ENCODE measurements at regions not wholly inside any gene's neighbourhood (a gene's known extent, or its start where the extent isn't known, plus 50 kb on each side); places are given as distances from the start of the nearest gene placed in this dataset.

- TF ChIP-seq CTCF (IDR thresholded peaks at IDR 0.05; ENCODE audit: low read depth, low read length) (no peak), EZH2phosphoT487 (IDR thresholded peaks at IDR 0.05; ENCODE audit: low read depth) (no peak)
These were observed 177.0 kb downstream of the PDCD6IP start for GRCh38 chr3:33975463-33975862.
